Fibroblast of peridontal ligament (primary cell): ENCODE measurements at regions not wholly inside any gene's neighbourhood (a gene's known extent, or its start where the extent isn't known, plus 50 kb on each side); places are given as distances from the start of the nearest gene placed in this dataset.
"Not testable (repeated sequence)": the region's sequence is repeated elsewhere in the genome, so short reads cannot be mapped to it uniquely, and the experiment has no call there.

ENCODE experiments used
- DNase-seq: peaks from one replicate; pipeline ENCODE4 v3.0.0-alpha.2; 2010; ENCODE audit errors: extremely low read depth

DNA sequence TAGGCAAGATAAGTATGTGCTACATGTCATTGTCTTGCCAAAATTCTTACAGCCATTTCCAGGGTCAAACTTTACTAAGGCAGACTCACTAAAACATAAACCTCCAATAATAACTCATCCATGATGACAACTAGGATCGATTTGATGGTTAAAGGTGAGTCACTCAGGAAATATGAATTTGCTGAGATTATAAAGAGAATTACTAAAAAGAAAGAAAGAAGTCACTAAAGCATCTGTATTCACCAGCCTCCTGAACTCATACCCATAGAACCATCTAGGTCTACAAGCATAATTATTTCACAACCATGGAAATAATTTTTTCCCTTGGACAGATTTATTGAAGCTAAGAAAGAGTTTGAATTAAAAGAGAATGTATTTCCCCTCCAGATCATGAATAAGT is 258.6 kb downstream of the TLE1 start:
- peak; percentile 46 for DNase-seq

DNA sequence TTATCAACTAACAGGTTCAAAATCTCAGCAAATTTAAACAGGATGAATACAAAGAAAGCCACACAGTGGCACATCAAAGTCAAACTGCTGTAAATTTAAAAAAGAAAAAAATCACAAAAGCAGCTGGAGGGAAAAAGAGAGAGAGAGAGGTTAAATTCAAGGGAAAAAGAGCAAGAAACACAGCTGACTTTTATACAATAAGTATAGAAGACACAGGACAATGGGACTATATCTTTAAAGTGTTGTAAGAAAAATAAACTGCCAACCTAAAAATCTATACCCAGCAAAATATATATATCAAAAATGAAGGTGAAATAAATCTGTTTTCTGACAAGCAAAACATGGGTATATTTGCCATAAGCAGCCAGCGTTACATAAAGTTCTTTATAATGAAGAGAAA is 261.5 kb downstream of the TLE1 start:
- peak; percentile 8 for DNase-seq

DNA sequence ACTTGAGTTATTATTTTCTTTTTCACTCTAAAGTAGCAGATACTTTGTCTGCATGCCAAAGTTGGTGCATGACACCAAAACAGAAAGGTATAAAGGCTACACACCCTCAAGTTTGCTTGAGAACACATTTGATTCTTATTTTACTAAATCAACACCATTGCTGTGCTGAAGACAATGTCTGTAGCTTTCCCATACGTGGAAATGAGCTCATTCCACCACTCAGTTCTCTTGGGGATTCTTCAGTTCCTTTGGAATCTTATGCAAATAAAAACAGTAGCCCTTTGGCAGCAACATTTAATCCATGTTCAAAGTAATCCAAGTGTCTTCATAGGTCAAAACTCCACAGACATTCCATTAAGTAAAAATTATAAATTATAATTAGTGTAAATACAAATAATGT is 264.9 kb downstream of the TLE1 start:
- peak; percentile 78 for DNase-seq

DNA sequence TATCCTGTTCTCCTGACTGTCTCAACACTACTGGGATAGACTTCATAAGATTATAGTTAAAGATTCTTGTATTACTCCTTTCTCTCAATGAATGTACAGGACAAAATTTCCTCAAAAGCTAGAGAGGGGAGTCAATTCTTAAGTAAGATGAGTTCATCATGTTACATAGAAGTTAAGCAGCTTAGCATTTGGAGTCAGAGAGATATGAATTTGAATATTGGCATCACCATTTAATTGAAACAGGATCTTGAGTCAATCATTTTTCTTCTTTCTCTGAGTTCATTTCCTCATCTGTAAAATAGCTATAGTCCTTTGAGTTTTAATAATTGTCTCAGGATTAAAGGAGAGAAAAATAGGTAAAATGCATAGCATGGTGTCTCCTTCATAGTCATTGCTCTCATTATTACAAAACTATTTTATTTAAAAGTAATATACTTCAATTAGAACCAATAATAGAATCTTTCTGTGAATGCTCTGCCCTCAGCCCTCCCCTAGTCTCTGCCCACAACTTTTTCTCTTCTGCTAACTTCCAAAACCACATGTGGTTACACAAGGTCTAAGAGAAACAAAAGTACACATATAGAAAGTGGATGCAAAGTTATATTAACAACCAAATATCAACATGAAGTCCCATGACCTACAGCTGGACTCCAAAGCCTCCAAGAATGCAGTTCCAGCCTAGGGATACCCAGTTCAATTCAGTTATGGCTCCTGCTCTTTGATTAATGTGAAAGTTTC is 265.6 kb downstream of the TLE1 start:
- peak; percentile 41 for DNase-seq

DNA sequence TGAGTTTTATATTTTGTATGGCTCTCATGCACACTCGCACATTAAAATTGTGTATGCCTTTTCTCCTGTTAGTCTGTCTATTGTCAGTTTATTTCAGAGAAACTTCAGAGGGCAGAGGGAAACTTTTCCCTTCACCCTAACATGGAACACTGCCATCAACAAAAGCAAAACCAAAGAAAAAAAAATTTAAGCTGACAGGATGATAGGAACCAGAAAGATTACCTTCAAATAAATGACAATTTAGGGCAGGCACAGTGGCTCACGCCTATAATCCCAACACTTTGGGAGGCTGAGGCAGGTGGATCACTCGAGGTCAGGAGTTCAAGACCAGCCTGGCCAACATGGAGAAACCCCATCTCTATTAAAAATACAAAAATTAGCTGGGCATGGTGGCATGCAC is 268.3 kb downstream of the TLE1 start:
- not testable (repeated sequence) for DNase-seq

DNA sequence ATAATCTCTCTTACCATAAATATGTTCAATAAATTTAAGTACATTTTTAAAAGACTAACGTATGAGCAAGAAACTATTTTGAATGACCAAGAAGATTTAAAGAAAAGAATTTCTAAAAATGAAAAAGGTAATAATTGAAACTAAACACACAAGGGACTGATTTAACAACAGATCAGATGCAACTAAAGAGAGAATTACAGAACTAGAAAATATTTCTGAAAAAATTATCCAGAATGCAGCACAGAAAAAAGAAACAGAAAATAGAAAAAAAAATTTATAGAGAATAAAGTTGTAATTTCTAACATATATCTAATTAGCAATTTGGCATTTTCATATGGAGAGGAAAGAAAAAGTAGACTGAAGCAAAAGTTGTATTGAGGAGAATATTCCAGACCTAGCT is 269.3 kb downstream of the TLE1 start:
- DNase-seq: no peak

DNA sequence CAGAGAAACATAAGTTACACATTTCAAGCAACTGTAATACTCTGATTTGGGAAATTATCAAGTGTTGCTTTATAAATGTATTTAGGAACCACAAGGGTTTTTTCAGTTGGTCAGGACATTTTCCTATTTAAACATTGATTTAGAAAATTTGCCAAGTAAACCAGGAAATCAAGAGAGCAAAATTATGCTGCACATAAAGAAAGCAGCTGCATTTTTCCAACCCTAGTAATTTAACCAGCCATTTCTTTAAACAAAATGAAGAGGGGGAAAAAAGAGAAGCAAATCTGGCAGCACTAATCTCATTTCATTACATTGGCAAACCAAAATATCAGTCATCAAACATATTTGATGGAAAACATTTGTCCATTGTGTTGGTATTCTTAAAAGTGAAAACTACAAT is 271.4 kb downstream of the TLE1 start:
- peak; percentile 47 for DNase-seq

DNA sequence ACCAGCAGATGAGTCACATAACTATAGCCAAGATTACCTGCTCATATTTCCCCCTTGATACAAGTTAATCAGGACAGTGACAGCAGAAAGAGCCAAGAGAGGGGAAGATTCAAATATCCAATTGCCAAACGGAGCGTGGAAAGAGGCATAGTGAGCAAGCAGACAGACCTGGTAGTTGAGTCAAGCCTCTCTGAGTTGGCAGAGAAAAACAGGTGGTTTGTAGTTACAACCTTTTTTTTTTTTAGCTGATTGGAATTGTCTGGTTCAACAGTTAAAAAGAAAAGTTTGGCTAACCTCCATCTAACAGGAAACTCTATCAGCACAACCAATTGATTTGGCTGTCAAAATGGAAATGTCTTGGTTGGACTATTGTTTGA is 272.1 kb downstream of the TLE1 start:
- DNase-seq: peak; percentile 1

DNA sequence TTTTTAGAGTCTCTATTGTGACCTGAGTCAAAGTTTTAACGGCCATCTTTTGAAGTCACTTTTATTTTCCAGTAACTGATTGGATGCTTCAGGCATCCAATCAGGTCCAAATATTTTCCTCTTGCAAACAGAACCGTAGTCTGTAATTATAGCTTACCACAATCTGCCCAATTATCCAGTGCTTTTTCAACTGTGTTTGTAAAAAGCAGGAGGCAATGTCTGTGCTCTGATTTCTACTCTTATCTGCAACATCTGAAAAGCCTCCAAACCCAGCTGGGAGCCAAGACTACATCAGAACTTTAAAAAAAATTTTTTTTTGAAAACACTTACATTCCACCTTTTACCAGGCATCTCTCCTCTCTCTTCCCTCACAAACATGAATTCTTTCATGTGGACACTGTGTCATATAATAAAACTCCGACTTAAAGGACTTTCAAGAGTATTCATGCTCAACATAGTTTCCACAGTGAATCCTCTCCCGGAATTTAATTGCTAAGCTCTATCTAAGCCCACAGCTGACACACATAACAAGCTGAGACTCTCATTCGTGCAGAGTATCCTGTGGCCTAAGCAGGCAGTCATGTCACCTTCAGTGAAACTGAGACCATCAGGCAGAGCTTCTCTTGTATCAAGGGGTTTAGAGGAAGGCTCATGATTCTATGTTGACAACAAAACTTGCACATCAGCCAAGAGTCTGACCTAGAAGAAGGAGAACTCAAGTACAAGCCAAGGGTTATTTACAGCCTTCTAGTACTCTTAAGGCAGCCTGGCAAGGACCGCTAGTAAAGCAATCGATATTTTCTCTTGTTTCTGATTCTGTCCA is 272.7 kb downstream of the TLE1 start:
- DNase-seq: peak; percentile 62

DNA sequence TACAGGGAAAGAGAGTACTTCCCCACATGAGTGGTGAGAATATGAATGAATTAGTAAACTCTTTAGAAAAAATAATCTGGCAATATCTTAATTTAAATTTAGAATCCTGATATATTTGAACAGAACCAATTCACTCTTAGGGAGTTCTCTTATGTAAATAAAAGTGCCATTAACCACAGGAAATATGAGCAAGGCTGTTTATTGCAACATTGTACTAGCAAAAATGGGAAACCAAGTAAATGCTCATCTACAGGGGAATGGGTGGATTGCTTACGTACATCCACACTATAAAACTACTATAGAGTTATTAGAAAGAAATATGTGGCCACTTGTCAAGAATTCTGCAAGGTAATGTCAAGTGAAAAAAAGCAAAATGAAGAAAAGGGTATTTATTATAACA is 274.5 kb downstream of the TLE1 start:
- no peak for DNase-seq

DNA sequence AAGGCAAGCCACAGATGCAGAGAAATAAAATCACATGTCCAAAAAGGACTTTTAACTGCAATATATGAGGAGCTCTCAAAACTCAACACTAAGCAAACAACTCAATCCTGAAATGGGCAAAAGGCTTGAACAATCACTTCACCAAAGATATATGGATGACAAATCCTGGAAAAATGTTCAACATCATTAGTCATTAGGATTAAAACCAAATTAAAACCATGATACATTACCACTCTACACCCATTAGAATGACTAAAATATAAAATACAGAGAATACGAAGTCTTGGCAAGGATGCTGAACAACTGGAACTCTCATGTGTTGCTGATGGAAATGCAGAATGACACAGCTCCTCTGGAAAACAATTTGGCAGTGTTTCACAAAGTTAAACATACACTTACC is 277.4 kb downstream of the TLE1 start:
- no peak for DNase-seq

DNA sequence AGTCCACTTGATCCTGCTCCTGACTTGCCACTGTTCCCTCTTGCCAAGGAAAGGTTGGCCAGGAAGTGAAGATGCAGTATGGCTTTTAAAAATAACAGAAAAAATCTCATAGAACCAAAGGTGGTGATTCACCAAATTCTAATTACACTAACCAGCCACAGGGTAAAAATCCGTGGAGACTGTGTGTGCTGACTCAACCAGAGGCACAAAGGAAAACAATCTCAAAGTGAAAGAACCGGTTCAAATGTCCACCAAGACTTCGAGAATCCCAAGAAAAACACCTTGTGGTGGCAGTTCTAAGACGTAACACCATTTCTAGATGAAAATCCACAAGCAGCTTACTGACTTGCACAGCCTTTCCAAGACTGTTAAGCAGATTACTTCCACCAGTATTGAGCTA is 279.1 kb downstream of the TLE1 start:
- peak; percentile 85 for DNase-seq

DNA sequence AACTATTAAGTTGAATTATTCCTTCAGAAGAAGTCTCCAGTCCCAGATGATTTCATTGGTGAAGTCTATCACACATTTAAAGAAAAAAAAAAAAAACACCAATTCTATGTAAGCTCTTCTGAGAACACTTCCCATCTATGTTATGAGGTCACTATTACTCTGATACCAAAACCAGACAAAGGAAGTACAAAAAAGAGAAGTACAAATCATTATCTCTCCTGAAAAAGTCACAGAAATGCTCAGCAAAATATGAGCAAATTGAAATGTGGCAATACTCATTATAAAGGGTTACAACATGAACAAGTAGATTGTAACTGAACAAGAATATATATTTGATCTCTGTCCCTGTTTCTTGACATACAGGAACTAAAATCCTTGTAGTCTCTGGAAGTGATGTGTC is 280.4 kb downstream of the TLE1 start:
- no peak for DNase-seq

DNA sequence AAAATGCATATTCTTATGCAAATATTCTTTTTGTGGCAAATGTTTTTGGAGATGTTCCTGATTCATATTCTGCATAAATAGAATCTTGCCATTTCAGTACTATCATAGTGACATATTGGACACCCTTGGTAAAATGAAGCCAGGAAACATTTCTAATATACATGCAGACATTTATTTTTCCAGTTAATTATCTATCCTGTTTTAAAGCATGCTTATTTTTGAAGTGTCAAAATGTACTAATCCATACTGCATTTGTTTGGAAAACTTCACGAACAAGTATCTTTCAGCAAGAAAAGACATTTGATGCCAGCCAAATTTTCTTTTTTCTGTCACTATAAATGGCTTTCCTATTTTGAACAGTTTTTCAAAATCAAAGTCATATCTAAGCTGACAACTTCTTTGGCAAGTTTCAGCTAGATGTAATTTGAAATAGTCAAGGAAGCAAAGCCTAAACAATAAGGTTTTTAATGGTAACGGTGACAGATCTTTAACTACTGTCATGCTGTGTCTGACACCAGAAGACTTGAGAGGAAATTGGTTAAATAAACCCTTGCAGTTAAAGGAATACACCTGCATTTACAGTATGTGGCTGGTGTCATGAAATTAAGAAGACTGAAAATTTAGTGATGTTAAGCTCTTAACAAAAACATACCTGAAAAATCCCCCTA is 284.3 kb downstream of the TLE1 start:
- no peak for DNase-seq

DNA sequence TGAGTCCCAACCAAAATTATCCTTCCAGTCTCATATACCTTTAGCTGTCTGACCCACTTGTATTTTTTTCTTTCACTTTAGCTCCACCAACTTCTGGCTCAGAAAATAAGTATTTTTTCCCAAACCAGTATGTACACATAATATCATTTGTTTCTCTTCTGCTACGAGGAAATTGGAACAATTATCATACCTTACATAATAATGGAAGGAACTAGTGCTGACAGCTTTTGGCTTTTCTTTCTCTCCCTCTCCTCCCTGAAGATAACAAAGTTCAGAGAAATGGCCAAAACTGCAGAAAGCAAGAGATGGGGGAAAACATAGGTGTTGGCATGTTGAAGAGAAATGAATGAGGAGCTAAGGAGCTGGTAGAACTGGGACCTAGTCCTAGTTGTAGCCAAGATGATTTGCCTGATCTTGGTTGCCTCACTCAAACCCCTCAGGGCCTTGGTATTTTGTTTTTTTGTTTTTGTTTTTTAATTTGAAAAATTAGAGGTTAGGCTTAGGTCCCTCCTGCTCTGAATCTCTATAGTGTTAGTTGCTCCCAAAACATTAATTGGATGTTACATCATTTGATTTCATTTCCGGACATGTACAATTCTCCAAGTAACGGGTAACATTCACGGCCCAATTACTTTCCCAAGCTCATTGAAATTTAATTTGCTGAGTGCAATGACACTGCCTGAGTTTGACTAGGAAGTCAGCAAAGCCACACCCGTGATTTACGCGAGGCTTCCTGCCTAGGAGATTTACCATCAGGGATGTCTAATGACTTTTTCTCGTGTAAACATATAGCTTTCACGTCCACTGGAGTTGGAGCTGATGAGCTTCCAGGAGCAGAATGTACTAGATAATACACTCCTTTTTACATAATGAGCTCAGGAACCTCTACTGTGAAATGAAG is 291.6 kb downstream of the TLE1 start:
- no peak for DNase-seq

DNA sequence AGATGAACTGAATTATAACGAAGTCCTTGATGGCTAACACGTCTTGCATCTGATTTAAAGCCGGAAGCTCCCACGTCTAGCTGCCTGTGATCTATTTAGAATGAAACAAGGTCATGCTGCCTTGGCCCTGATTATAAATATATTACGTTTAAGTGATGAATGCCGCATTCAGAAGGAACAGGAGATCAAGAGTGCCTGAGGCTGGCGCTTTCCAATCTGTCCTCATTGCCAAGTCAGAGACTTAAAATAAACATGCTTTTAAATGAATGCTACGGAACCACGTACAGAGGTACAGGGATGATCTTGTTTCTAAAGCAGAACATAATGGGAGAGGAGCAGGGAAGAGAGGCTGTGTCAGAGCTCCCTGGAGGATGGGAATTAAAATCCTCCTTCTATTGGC is 292.8 kb downstream of the TLE1 start:
- DNase-seq: no peak

DNA sequence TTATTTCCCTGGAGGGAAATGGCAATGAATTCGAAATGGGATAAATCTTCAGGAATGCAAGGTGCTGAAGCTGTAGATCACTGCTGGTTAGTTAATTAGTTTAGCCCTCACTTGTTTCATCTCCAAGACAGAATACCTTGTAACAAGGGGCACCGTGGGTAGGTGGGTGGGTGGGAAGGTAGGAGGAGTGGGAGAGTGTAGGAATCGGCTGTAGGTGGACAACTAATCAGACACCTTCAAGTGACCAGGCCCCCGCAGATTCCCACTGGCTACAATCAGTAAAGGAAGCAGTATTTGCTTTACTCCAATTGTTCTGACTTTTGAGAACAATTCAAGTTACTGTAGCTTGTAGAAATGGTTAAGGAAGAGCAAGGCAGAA is 293.7 kb downstream of the TLE1 start:
- DNase-seq: no peak

DNA sequence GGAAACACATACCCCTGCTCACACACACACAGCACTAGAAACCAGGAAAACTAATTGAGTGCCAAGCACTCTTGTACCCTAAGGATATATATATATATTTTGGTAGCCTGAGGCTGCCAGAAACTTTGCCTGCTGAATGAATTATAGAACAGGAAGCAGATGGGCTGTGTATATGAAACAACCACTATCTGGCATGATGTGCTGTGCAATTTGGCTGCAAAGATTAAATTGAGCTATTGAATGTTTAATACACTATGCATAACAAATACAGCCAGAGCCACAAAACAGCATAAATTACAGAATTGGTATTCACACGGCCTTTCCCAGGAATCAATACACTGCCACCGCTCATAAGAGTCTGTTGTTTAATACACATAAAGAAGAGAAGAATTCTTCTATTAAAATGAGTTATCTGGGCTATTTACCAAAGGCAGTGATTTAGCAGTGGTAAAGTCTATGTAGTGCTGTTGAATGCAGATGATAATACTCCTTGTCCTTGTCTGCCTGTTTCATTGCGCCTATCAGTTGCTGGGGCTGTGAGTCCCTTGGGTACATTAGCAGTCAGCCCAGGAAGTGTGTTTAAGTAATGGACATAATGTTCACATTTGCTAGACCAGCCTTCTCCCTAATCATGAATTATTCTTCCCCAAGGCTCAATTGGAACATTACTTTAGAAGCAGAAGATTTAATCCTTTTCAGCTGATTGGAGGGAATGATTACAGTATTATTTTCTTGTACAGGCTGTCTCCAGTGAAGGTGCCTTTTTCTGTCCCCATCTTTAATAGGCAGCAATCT is 294.3 kb downstream of the TLE1 start:
- no peak for DNase-seq

DNA sequence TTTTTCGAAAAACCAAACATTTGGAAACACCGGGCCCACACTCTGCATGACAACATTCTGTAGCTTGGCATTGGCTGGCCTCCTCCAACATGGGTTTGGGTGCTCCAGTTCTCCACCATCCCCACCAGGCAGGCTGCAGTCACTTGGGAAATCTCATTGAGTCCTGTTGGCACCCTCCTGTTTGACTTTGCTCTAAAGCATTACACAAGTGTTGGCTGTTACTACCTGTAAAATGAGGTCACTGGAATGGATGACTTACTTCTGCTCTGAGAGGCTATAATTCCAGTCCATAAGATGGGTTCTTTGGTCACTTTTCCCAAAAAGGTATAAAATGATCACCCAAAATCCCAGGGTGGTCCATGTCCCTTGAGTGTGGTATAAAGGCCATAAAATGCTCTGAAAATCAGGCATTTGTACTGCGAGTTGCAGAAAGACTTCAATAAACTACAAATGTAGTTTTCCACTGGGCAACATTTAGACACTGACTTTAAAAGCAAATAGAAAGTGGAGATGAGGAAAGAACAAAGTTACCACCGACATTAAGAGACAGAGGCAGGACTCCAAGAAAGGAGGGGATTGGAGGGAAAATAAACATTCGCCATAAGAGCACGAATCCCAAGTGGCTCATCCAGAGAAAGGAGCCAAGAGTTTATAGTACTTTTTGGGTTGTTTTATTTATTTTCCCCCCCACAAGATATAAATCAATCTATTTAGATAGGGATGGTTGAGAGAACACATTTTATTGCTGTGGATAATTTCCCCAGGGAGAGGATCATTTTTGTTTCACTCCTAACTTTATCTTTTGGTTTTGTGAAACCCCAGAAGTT is 295.1 kb downstream of the TLE1 start:
- peak; percentile 92 for DNase-seq

DNA sequence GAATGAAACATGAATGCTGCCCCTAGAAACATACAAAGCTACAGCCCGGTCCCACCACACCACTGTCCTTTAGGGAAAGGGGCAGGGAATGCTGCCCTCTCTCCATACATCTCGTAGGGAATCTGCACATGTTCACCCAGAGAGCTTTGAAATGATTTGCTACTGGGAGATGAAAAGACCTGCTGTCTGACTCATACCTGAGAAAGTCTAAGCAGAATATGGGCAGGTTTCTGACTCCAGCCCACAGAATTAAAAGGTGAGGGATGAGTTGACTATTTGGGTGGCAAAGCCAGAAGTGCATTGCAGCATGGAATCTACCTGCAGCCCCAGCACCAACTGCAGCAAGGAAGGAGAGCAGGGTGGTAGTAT is 297.9 kb downstream of the TLE1 start:
- DNase-seq: no peak
